ENCODE measurements at regions not wholly inside any gene's neighbourhood (a gene's known extent, or its start where the extent isn't known, plus 50 kb on each side); places are given as distances from the start of the nearest gene placed in this dataset.

DNA sequence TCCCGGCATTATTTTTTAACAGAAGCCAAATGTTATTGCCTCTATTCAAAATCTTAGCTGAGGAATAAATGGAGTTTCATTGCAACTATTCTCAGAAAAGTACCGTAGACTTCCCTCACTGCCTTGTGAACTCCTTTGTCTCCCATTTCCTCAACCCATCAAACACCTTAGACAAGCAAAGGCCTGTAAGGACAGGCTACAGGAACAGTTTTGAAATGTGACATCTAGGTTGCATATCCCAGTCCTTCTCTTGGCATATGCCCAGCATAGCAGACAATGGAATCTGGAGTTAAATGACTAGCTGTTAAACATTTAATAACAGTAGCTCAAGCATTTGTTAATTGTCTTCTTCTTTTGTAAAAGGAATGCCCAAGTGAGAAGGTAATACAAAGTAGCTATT, 1371.7 kb downstream of the STIM2 start:
- TF ChIP-seq, protein P1, sequence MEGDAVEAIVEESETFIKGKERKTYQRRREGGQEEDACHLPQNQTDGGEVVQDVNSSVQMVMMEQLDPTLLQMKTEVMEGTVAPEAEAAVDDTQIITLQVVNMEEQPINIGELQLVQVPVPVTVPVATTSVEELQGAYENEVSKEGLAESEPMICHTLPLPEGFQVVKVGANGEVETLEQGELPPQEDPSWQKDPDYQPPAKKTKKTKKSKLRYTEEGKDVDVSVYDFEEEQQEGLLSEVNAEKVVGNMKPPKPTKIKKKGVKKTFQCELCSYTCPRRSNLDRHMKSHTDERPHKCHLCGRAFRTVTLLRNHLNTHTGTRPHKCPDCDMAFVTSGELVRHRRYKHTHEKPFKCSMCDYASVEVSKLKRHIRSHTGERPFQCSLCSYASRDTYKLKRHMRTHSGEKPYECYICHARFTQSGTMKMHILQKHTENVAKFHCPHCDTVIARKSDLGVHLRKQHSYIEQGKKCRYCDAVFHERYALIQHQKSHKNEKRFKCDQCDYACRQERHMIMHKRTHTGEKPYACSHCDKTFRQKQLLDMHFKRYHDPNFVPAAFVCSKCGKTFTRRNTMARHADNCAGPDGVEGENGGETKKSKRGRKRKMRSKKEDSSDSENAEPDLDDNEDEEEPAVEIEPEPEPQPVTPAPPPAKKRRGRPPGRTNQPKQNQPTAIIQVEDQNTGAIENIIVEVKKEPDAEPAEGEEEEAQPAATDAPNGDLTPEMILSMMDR (IDR thresholded peaks at IDR 0.05) = no peak
- no peak for TF ChIP-seq POLR2A (IDR thresholded peaks at IDR 0.05)

Data from heart left ventricle (tissue), 13 donors.